IPS-18a (cell line): ENCODE measurements at regions not wholly inside any gene's neighbourhood (a gene's known extent, or its start where the extent isn't known, plus 50 kb on each side); places are given as distances from the start of the nearest gene placed in this dataset.
"Not testable (repeated sequence)": the region's sequence is repeated elsewhere in the genome, so short reads cannot be mapped to it uniquely, and the experiment has no call there.

ENCODE experiments used
- H3K27ac ChIP-seq: one replicate; pipeline ENCODE4 v1.5.1; 2013; ENCODE audit warnings: low read length
- H3K27me3 ChIP-seq: one replicate; pipeline ENCODE4 v1.6.1; 2013; ENCODE audit warnings: mild to moderate bottlenecking, low read length; ENCODE audit not compliant: control insufficient read depth, insufficient read depth
- H3K36me3 ChIP-seq: one replicate; pipeline ENCODE4 v1.6.1; 2013; ENCODE audit warnings: low read depth, low read length; ENCODE audit not compliant: control insufficient read depth
- H3K4me1 ChIP-seq: one replicate; pipeline ENCODE4 v1.6.1; 2013; ENCODE audit warnings: low read depth, low read length; ENCODE audit not compliant: control insufficient read depth
- H3K4me3 ChIP-seq: one replicate; pipeline ENCODE4 v1.5.1; 2013; ENCODE audit warnings: low read length
- H3K9ac ChIP-seq: one replicate; pipeline ENCODE4 v1.6.1; 2013; ENCODE audit warnings: mild to moderate bottlenecking, low read length, moderate library complexity
- H3K9me3 ChIP-seq: one replicate; pipeline ENCODE4 v1.6.1; 2013; ENCODE audit warnings: low read depth, low read length; ENCODE audit not compliant: control insufficient read depth

DNA sequence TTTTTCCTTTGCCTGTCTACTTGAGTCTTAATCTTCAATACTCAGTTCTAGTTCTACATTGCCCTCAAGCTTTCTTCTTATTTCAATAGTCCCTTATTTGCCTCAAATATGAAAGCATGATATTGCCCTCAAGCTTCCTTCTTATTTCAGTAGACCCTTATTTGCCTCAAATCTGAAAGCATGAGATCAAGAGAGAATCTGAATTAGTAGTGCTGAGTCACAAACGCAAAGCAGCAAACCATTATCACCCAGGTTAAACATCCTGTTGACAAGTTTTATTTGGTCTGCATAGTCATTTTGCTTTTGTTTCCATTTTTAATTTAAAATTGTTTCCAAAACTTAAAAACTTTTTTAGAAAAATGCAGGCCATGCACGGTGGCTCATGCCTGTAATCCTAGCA lies 583.3 kb upstream of the FSHR start:
- Histone ChIP-seq H3K9me3 (no peaks in the 10 kb centered on the region), H3K4me3 (no peak overlapping the region), H3K36me3 (no peaks in the 10 kb centered on the region), H3K27me3 (no peaks in the 10 kb centered on the region), H3K4me1 (no peaks in the 10 kb centered on the region), H3K9ac (no peak overlapping the region), H3K27ac (no peak overlapping the region)

DNA sequence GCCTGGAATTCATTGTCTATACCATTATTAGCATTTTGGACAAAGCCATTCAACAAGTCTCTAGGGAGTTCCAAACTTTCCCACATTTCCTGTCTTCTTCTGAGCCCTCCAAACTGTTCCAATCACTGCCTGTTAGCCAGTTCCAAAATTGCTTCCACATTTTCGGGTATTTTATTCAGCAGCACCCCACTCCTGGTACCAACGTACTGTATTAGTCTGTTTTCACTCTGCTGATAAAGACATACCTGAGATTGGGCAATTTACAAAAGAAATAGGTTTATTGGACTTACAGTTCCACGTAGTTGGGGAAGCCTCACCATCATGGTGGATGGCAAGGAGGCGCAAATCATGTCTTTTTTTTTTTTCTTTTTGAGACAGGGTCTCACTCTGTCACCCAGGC lies 578.6 kb upstream of the FSHR start:
- H3K9ac ChIP-seq, H3K36me3 ChIP-seq, H3K9me3 ChIP-seq, H3K4me1 ChIP-seq, H3K27me3 ChIP-seq, H3K4me3 ChIP-seq, H3K27ac ChIP-seq: not testable (repeated sequence)

GRCh38 chr2:49719241-49719640 lies 564.9 kb upstream of the FSHR start:
- Histone ChIP-seq H3K36me3 (no peaks in the 10 kb centered on the region), H3K27me3 (no peaks in the 10 kb centered on the region), H3K4me3 (no peak overlapping the region), H3K9ac (no peak overlapping the region), H3K27ac (no peak overlapping the region), H3K9me3 (no peaks in the 10 kb centered on the region), H3K4me1 (no peaks in the 10 kb centered on the region)

DNA sequence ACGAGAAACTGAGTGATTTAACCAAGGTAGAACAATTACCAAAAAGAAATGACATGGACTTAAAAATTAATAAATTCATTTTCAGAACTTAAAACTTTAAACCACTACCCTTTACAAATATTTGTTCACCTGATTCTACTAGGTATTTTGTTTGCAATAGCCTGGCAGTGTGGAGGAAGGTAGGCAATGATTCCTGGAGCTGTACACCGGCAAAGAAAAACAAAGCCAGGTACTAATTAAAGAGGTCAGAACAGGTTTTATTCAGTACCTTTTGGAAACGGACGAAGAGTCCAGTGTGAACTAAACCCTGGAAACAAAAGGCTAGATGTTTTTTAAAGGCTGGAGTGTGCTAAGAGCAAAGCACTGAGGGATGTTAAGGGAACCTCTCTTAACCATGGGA lies 561.3 kb upstream of the FSHR start:
- no peaks in the 10 kb centered on the region for H3K4me1 ChIP-seq
- H3K9me3 ChIP-seq, result no peaks in the 10 kb centered on the region
- H3K27ac ChIP-seq, result no peak overlapping the region
- H3K27me3 ChIP-seq, result no peaks in the 10 kb centered on the region
- no peak overlapping the region for H3K4me3 ChIP-seq
- H3K36me3 ChIP-seq, result no peaks in the 10 kb centered on the region
- no peak overlapping the region for H3K9ac ChIP-seq

GRCh38 chr2:49714454-49714853 lies 560.1 kb upstream of the FSHR start:
- Histone ChIP-seq H3K9me3 (no peaks in the 10 kb centered on the region), H3K4me3 (no peak overlapping the region), H3K36me3 (no peaks in the 10 kb centered on the region), H3K27ac (no peak overlapping the region), H3K27me3 (no peaks in the 10 kb centered on the region), H3K4me1 (no peaks in the 10 kb centered on the region), H3K9ac (no peak overlapping the region)

- Histone ChIP-seq H3K4me3 (no peak overlapping the region), H3K4me1 (no peaks in the 10 kb centered on the region), H3K27ac (no peak overlapping the region), H3K36me3 (no peaks in the 10 kb centered on the region), H3K27me3 (no peaks in the 10 kb centered on the region), H3K9ac (no peak overlapping the region), H3K9me3 (no peaks in the 10 kb centered on the region)
Measured at GRCh38 chr2:49702740-49703139, 548.4 kb upstream of the FSHR start.

- H3K27ac ChIP-seq, result no peak overlapping the region
- H3K9me3 ChIP-seq, result no peaks in the 10 kb centered on the region
Measured at GRCh38 chr2:49693961-49694360, 539.6 kb upstream of the FSHR start.

DNA sequence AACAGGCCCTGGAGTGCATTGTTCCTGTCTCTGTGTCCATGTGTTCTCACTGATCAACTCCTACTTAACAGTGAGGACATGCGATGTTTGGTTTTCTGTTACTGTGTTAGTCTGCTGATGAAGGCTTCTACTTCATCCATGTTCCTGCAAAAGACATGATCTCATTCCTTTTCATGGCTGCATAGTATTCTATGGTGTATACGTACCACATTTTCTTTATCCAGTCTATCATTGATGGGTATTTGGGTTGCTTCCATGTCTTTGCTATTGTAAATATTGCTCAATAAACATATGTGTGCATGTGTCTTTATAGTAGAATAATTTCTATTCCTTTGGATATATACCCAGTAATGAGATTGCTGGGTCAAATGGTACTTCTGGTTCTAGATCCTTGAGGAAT lies 537.7 kb upstream of the FSHR start:
- H3K9me3 ChIP-seq, result not testable (repeated sequence)

More at GRCh38 chr2:49693961-49694360, 539.6 kb upstream of the FSHR start:
- no peaks in the 10 kb centered on the region for H3K36me3 ChIP-seq
- no peak overlapping the region for H3K4me3 ChIP-seq
- H3K9ac ChIP-seq, result no peak overlapping the region
- H3K4me1 ChIP-seq, result no peaks in the 10 kb centered on the region
- no peaks in the 10 kb centered on the region for H3K27me3 ChIP-seq

GRCh38 chr2:49687918-49688317 lies 533.6 kb upstream of the FSHR start:
- Histone ChIP-seq H3K9me3 (no peaks in the 10 kb centered on the region), H3K4me1 (no peaks in the 10 kb centered on the region), H3K9ac (no peak overlapping the region), H3K27me3 (no peaks in the 10 kb centered on the region), H3K27ac (no peak overlapping the region), H3K36me3 (no peaks in the 10 kb centered on the region), H3K4me3 (no peak overlapping the region)

More for the DNA sequence above, 537.7 kb upstream of the FSHR start:
- not testable (repeated sequence) for H3K4me3 ChIP-seq, H3K4me1 ChIP-seq, H3K36me3 ChIP-seq, H3K27me3 ChIP-seq, H3K27ac ChIP-seq, H3K9ac ChIP-seq

DNA sequence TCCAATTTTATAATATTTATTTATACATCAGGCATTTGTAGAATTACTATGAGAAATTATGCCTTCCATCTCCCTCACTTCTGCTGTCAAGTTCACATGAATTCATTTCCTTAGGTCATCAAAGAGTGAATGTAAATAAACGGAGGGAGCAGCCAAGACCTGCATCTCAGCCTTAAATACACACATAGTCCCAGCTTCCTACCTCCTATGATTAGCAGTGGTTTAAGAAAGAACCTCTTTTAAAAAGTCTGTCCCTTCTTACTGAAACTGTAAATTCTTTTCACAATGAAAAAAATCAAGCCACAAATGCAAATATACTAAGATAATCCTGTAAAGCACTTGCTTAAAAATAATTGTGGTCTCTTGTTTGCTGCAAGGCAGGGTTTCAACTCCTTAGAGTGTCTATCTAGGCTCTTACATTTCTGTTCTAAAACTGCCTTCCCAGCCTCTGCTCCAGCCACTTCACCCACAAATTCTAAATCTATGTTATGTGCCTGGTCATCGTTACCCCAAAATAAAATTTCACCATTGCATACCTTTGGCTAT lies 532.7 kb upstream of the FSHR start:
- no peaks in the 10 kb centered on the region for H3K9me3 ChIP-seq
- no peaks in the 10 kb centered on the region for H3K36me3 ChIP-seq
- no peaks in the 10 kb centered on the region for H3K4me1 ChIP-seq
- H3K9ac ChIP-seq, result no peak overlapping the region
- H3K27ac ChIP-seq, result no peak overlapping the region
- no peak overlapping the region for H3K4me3 ChIP-seq
- H3K27me3 ChIP-seq, result no peaks in the 10 kb centered on the region

- Histone ChIP-seq H3K36me3 (no peaks in the 10 kb centered on the region), H3K4me3 (no peak overlapping the region), H3K9me3 (no peaks in the 10 kb centered on the region), H3K9ac (no peak overlapping the region), H3K4me1 (no peaks in the 10 kb centered on the region), H3K27me3 (no peaks in the 10 kb centered on the region), H3K27ac (no peak overlapping the region)
Measured at GRCh38 chr2:49686291-49686690, 532.0 kb upstream of the FSHR start.

DNA sequence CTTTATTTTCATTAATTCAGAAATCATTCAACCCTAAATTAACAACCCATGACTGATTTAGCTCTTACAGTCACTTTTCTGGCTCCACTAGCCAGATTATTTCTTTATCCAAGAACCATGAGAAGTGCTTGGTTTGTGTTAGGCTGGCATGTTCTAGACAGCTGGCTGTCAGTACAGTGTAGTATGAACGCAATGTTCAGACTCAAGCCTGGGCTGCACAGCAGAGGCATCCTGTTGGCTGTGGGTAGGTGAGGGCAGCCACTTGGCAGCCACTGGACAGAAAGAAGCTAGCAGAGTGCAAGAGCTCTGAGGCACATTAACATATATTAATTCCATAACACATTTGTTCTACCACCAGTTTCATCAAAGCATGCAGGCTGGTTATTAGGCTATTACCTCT lies 522.9 kb upstream of the FSHR start:
- H3K27ac ChIP-seq, result no peak overlapping the region
- H3K27me3 ChIP-seq, result no peaks in the 10 kb centered on the region

More for the DNA sequence above, 522.9 kb upstream of the FSHR start:
- Histone ChIP-seq H3K4me3 (no peak overlapping the region), H3K9ac (no peak overlapping the region), H3K9me3 (no peaks in the 10 kb centered on the region), H3K4me1 (no peaks in the 10 kb centered on the region), H3K36me3 (no peaks in the 10 kb centered on the region)
